GM21381 (cell line): ENCODE measurements at regions not wholly inside any gene's neighbourhood (a gene's known extent, or its start where the extent isn't known, plus 50 kb on each side); places are given as distances from the start of the nearest gene placed in this dataset.
A peak's percentile ranks its signal among the peaks of the same experiment; 100 is the strongest.
"Not testable (repeated sequence)": the region's sequence is repeated elsewhere in the genome, so short reads cannot be mapped to it uniquely, and the experiment has no call there.

Source experiments
- ATAC-seq: cut with Tn5 transposase; IDR thresholded peaks from one replicate; pipeline ENCODE4 v1.9.1; 2021; ENCODE audit warnings: mild to moderate bottlenecking, moderate library complexity; ENCODE audit not compliant: unreplicated experiment

DNA sequence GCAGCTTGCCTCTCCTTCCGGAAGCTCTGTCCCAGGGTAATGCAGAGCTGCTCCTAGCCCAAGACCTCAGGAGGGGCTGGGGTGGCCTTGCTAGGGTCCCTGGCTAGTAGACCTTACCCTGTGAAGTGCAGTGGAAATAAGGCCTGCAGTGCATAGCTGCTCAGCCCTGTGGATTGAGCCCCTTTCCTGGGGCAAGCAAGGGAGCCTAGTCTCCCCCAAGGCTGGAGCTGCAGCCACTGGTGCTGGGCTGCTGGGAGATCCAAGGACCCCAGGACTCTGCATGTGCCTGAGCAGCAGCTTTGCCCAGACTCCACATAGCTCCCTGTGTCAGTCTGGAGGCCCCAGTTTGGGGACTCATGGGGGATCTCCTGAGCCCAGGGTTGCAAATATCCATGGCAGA lies 57.9 kb downstream of the FANCF start:
- no peak for ATAC-seq

- ATAC-seq: no peak
Observed at GRCh38 chr11:22566293-22566692, 59.3 kb downstream of the FANCF start.

GRCh38 chr11:22561283-22561682 lies 64.3 kb downstream of the FANCF start:
- no peak for ATAC-seq

DNA sequence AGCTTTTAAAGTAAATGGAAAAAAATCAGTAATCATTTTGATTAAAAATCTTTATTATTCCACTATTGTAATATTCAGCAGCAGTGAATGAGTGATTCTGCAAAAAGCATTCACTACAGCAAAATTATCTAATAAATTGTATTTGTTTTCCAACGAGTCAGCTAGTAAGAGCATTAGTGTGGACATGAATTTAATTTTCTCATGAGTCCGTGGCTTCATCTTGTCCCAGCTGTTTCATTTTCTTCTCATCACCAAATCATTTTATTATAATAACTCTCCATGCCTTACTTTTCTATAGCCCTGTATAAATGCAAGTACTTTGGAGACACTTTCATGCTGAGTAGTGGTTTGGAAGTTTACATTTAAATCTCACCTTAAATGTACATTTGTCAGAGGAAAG lies 66.2 kb downstream of the FANCF start:
- no peak for ATAC-seq

DNA sequence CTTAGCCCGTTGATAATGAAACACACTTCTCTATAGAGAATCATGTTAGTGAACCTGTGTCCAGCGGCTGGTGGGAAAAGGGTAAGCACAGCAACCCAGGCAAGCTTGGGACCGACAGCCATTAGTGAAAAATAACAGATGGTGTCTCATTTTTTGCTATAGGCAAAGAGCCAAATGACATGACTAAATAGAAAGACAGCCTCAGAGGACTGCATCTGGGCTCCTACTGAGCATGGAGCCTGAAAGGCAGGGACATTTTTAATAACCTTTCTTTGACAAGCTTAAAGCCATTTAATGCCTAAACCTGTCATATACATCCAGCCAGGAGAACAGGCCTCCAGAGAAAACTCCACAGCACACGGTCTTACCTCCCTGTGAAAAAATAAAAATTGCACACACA lies 67.0 kb downstream of the FANCF start:
- ATAC-seq: no peak

DNA sequence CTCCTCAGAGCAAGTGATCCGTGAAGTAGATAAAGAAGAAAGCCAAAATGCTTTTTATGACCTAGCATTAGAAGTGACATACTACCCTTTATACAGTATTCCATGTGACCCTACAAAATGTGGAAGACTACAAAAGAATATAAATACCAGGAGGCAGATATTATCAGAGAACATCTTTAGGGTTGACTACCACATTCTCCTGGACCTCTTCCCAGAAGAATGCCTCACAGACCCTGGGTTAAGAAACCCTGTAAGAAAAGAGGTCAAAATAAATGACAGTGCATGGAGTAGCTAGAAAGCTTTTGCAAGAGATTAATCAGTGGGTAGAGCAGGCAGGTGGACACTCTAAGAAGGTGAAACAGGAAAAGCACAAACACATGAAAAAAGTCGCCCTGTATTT lies 69.2 kb downstream of the FANCF start:
- no peak for ATAC-seq

- no peak for ATAC-seq
Observed at GRCh38 chr11:22555881-22556280, 69.7 kb downstream of the FANCF start.

GRCh38 chr11:22554221-22554620 lies 71.4 kb downstream of the FANCF start:
- peak; percentile 74 for ATAC-seq

- ATAC-seq: no peak
Observed at GRCh38 chr11:22552885-22553284, 72.7 kb downstream of the FANCF start.

DNA sequence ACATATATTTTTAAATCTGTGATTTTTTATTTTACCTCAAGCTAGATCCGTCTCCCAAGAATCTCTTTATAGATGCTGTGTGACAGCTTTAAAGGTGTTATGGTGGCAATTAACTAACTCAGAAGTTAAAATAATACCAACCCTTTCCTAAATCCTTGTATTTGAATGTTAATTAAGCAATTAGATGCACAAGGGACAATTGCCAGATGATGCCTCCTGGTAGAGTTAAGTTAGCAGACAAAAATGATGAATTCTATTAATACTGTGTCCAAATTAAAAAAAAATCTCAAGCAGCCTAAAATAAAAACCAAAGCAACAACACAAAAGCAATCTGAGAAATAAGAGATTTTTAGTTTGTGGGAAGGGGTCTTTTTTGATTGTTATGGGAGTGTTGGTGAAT lies 78.9 kb downstream of the FANCF start:
- no peak for ATAC-seq

DNA sequence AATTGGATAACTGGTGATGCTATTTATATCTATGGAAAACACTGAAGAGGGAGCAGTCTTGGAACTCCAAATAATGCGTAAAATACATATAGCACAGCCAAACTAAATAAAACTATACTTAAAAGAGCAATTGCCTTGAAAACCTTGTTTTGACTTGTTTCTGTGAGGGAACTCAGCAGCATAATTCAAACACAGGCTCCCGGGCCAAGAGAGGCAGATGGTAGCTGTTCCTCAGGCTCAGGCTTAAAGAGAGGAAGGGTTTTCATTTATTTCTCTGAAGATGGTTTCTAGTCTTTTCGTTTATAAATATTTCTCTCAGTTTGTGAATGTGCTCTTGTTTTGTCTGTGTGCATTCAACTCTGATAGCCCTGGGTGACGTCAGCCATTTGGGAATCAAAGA lies 82.4 kb downstream of the FANCF start:
- no peak for ATAC-seq

GRCh38 chr11:22539821-22540256 lies 85.8 kb downstream of the FANCF start:
- ATAC-seq: no peak

- no peak for ATAC-seq
Observed at GRCh38 chr11:22536071-22536470, 89.6 kb downstream of the FANCF start.

GRCh38 chr11:22528612-22529429 lies 96.8 kb downstream of the FANCF start:
- not testable (repeated sequence) for ATAC-seq

DNA sequence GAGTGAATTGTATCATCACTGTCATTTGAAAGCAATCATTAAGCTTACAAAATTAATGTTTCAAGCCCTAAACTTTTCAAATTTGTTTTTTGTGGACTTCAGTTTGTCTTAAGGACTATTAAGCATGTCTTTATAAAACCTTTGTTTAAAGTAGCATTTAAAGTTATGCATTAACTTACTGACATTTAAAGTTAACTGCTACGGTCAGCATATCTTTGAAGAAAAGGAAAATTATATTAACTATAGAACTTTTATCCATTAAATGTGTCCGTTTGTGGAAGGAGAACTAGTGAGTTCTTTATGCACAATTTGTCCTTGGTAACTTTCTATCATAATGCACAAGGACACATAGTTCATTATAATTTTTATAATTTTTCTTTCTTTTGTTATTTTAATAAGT lies 103.4 kb downstream of the FANCF start:
- no peak for ATAC-seq

DNA sequence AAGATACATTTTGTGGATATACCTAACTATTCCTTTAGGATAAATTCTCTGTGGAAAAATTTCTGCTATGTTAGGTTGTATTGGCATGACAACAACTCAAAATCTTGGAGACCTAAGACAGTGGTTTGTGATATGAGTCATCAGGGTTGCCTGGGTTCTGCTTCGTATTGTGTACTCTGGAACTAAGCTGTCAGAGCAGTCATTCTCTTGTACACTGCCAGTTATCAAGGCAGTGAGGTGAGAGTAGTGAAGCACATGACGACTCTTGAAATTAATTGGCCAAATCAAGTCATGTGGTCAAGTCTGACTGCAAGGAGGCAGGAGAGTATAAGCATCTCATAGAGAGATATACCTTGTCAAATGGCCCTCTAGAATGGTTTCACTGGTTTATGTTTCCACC lies 104.4 kb downstream of the FANCF start:
- no peak for ATAC-seq

GRCh38 chr11:22520521-22520920 lies 105.1 kb downstream of the FANCF start:
- ATAC-seq: no peak

GRCh38 chr11:22518344-22518743 lies 107.3 kb downstream of the FANCF start:
- not testable (repeated sequence) for ATAC-seq

DNA sequence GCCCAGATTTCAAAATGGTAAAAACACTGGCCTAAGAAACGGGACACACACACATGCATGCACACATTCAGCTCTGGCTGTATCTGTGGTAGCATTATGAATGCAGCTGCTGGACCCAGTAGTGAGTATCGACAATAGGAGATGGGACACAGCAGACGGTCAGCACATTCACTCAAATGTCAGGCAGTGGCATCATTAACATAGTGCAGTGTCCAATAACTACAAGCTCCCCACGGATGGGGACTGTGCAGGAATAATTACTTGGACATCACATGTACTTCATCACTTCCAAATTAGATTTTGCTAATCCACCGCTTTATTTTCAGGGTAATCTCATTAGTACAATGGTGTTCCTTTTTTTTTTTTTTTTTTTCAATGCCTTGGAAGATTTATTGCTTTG lies 109.5 kb downstream of the FANCF start:
- ATAC-seq: no peak

GRCh38 chr11:22512457-22512856 lies 113.2 kb downstream of the FANCF start:
- no peak for ATAC-seq

GRCh38 chr11:22510741-22511140 lies 114.9 kb downstream of the FANCF start:
- no peak for ATAC-seq

DNA sequence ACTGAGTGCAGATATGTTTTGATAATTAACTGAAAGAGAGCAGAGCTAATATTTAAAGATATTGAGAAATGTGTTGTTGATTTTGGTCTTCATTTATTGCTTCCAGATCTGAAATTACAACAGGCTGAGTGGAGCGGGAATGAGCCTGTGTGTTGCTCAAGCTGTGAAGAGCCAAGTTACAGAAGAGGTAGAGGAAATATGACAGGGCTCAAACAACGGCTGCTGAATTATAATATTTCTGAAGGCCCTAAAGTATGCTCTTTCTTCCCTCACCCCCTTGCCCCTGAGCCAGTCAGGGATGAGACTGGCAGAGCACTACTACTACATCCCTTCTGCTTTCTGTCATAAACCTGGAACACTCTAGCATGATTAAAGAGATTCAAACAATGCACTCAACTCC lies 115.6 kb downstream of the FANCF start:
- ATAC-seq: no peak

DNA sequence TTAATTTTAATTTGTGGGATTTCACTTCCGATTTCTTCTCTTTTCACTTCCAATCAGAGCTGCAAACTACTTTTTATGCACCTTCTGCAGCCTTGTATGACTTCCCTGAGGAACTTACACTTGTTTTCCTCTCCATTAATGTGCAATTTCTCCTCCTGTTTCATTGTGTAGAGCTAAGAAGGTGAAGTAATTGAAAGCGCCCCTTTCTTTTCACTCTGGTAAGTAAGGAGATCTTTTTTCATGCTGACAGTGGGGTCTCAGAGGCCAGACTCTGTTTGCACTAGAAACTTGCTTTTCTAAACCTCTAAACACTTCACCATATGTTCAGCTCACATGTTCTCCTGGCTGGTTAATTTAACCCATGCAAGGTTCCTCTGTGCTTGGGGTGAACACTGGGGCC lies 117.0 kb downstream of the FANCF start:
- no peak for ATAC-seq
